NCI-H146 treated with DMSO at 0.1 percent for 48 hours (cell line): ENCODE measurements at regions not wholly inside any gene's neighbourhood (a gene's known extent, or its start where the extent isn't known, plus 50 kb on each side); places are given as distances from the start of the nearest gene placed in this dataset.
"Not testable (repeated sequence)": the region's sequence is repeated elsewhere in the genome, so short reads cannot be mapped to it uniquely, and the experiment has no call there.

ENCODE experiments used
- DNase-seq: peaks from one replicate; lab custom pipeline; 2025; ENCODE audit not compliant: unreplicated experiment; lab: John Stamatoyannopoulos, UW

GRCh38 chr6:126202707-126203106, 137.2 kb upstream of the CENPW start:
- DNase-seq, result no peak

DNA sequence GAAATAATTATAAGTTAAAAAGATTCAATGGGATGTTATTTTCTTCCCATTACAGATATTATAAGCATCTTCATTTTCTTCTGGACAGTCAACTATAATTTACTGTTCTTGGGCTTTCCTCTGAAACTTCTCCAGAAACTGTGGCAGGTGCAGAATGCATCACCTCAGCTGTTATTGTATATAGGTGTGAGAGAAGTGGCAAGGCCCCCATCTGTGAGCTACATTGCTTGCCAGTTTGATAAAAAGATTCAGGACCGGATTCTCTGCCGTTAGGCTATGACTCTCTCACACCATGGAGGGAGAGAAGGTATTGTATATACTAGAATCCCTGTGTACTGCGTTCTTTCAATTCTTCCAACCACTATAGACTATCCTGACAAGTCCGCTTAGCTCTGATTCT, 135.8 kb upstream of the CENPW start:
- no peak for DNase-seq

DNA sequence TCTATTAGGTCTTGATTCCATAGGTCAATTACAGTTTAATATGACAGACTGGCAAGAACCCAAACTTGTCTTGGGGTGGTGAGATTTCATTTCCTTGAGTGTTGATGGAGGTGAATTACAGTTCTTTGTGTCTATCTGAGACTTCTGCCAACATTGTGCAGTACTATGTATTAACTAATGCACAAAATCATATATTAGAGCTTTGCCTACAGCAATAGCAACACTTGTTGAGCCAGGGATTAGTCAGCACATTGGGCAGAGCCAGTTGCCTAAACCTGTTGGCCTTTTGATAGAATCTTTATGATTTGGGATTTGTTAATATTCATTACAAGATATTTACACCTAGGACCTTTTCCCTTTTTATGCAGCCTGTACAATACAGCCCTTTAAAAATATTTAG, 135.3 kb upstream of the CENPW start:
- DNase-seq, result no peak

GRCh38 chr6:126206504-126207246, 133.2 kb upstream of the CENPW start:
- no peak for DNase-seq

DNA sequence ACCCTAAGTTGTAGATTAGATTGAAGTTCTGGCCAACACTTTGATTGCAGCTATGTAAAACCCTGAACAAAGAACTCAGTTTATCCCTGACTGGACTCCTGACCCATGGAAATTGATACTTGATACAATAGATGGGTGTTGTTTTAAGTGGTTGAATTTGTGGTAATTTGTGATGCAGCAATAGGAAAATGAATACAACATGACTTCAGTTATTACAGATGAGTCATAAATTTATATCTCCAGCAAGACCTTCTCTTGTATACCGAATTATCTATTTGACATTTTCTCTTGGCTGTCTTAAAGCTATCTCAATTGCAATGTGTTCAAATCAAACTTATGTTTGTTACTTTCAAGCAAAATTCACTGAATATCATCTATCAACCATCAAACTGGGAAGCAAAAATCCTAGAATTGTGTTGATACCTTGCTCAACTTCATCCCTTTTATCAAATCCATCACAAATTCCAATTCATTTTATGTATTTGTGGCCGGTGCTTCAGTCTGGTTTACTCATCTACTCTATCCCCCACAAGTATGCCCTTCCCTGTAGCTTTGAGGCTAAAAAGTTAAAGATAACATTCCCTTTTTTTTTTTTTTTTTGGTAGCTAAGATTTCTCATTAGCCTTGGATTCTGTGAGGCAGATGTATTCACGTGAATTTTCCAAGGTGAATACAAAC, 129.4 kb upstream of the CENPW start:
- DNase-seq, result no peak

- no peak for DNase-seq
Measured at GRCh38 chr6:126217497-126217896, 122.4 kb upstream of the CENPW start.

- not testable (repeated sequence) for DNase-seq
Measured at GRCh38 chr6:126220901-126221300, 119.0 kb upstream of the CENPW start.

DNA sequence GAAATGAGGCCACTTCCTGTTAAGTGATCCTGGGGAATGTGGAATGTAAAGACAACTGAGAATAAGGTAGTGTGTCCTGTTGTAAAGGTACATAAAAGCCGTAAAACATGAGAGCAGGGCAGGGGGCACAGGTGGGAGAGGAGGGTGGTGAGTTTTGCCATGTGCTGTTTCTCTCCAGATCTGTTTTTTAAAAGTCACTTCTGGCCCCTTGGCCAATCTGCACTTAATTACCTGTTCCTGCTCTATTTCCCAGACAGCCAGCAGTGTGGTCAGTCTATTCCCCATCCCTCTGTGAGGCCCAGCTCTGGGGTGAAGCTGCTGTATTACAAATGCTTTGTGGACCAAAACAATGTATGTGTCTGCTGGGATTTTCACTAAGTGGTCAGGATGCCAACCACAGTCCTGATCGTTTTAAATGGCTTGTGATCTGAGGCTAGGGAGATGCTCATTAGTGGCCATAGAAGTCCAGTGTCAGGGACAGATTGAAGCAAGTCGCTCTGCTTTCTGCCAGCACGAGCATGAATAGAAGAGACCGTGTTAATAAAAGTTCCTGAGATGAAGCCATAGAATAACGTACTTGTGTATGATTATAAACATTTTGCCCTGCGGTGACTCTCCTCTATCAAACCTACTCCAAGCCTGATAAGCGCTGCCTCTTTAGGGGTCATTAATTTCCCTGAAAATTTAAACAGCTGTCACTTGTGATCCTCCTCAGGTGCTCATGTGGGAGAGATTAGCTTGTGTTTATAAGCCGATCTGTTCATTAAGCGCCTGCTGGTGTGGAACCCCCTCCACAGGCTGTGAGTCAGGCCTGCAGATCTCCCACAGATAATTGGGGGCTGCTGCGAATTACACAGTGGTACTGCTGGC, 111.8 kb upstream of the CENPW start:
- peak; percentile 93 for DNase-seq

- no peak for DNase-seq
Measured at GRCh38 chr6:126232671-126233070, 107.2 kb upstream of the CENPW start.

- DNase-seq, result no peak
Measured at GRCh38 chr6:126233192-126233591, 106.7 kb upstream of the CENPW start.

GRCh38 chr6:126235363-126235762, 104.6 kb upstream of the CENPW start:
- no peak for DNase-seq

DNA sequence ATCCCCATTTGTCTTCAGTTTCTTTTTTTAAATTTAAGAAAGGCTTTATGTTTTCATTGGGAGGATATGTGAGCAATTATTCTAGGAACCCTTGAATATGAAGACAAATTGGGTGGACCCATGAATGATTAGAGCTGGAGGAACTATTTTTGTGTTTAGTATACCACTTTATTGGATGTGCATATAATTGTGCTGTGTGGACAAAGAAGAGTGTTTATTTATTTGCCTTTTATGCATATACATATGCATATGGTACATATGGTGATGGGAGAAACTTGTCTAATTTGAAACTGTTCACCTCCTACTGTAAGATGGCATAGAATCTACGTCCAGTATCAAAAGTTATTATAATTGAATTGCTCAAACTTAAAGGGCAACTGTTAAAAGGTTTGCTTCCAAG, 94.8 kb upstream of the CENPW start:
- DNase-seq, result no peak

GRCh38 chr6:126252154-126252553, 87.8 kb upstream of the CENPW start:
- DNase-seq, result no peak

- DNase-seq, result no peak
Measured at GRCh38 chr6:126253431-126253830, 86.5 kb upstream of the CENPW start.

DNA sequence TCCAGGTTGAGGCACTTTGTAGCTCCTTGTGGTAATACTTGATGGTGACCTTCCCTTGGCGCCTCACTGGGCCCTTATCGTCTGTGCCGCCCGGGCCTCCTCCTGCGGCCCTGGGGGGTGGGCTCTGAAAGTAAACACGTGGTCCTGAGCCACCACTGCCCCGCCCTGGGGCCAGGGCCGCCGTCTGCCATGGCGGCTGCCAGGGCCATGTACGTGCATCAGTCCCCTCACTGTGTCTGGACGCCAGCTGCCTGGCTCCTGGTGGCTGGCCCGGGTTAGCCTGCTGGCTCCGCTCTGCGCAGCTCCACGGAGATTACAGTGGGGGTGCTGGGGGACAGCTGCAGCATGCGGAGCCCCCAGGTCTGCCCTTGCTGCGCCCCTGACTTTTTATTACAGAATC, 81.8 kb upstream of the CENPW start:
- DNase-seq, result no peak

DNA sequence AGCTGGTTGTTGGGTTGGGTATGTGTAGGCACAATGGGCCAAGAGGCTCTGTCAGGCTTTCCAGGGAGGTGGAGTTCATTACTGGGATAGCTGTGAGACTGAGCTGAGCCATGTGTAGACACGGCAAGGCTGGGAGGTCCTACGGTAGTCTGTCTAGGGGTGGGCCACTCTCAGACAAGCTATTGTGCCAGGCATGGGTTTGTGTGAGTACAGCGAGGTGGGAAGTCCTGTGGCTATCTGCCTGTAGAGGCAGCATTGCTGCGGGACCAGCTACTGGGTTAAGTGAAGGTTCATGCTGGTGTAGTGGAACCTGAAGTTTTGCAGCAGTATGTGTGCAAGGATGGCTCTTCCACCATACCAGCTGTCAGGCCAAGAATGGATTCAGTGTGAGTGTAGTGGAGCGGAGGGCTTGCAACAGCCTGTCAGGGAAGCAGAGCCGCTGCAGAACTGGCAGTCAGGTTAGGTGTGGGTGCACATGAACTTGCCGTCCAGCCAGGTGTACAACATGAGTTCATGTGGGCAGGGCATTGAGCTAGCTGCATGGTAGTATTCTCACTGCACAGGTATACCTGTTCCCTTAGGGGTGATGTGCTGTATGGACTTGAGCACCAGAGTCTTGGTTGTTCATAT, 78.0 kb upstream of the CENPW start:
- DNase-seq, result no peak

GRCh38 chr6:126264265-126264664, 75.7 kb upstream of the CENPW start:
- DNase-seq, result no peak

DNA sequence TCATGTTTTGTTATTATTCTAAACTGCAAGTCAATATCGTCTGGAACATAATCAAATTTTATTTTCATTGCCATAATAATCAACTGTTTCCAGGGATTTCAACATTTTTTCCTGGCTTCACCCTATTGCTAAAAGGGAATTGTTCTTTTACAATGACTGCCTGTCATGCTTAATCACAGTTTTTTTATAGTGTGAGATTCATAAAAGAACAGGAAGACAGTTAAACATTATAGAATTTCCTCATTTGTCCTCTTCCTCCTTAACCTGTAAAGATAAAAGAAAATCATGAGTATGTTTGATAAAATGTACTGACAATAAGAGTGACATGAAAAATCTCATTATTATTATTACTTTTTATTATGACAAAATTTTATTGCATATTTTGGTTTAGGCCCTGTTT, 73.3 kb upstream of the CENPW start:
- no peak for DNase-seq

DNA sequence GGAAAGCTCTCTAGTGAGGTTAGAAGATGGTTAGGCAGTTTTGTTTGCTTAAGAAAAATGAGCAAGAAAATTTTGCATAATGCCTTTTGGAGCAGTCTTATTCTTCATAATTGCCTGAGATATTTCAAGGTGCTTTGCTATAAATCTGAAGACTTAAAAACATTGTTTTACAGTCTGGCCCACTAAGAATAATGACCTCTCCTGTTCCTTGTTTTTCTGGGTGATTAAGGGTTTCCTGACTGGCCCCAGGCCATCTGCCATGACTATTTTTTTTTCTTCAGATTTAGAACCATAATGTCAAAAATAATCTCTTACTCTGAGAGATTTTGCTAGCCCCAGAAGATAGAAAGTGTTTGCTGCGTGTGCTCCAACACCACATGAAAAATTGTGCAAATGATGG, 72.3 kb upstream of the CENPW start:
- peak; percentile 44 for DNase-seq

- peak; percentile 94 for DNase-seq
Measured at GRCh38 chr6:126268092-126268491, 71.8 kb upstream of the CENPW start.

DNA sequence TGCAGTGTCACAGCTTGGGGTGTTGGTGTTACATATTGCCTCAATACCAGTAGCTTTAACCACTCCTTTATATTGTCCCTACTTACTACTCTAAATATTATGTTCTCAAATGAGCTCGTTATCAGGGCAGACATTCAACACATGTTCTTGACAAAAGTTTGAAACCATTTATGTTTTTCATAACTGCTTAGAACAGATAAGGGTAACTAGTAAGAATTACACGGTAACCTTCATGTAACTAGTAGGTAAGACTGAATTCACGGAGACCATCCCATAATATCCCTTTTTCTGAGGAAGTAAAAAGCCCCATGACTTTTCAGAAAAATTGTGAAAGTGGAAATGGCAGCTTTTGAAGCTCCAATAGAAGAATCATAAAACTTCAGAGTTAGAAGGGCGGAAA, 59.6 kb upstream of the CENPW start:
- DNase-seq, result no peak
